DND-41 (cell line): ENCODE measurements at regions not wholly inside any gene's neighbourhood (a gene's known extent, or its start where the extent isn't known, plus 50 kb on each side); places are given as distances from the start of the nearest gene placed in this dataset.

Source experiments
- ATAC-seq: fragments of 200-7000 bp; cut with Tn5 transposase; 3 replicates; pipeline ENCODE4 v1.9.1; 2021; ENCODE audit warnings: low read depth; ENCODE audit not compliant: insufficient read depth
- DNase-seq: peaks from one replicate; pipeline ENCODE4 v3.0.0-alpha.2; 2020
- H2AFZ ChIP-seq: 2 replicates; pipeline ENCODE4 v1.6.0; 2012; ENCODE audit warnings: low read depth, low read length
- H3K27ac ChIP-seq: 2 replicates; pipeline ENCODE4 v1.5.1; 2012; ENCODE audit warnings: low read length, inconsistent platforms
- H3K27me3 ChIP-seq: fragments of 200-600 bp; sonication (generic); 2 replicates; pipeline ENCODE4 v1.6.0; 2012; ENCODE audit warnings: low read length, mild to moderate bottlenecking, inconsistent platforms; ENCODE audit not compliant: insufficient read depth, poor library complexity
- H3K36me3 ChIP-seq: 2 replicates; pipeline ENCODE4 v1.5.1; 2012; ENCODE audit warnings: low read length, inconsistent platforms; ENCODE audit not compliant: insufficient read depth
- H3K4me1 ChIP-seq: 2 replicates; pipeline ENCODE4 v1.5.1; 2012; ENCODE audit warnings: mild to moderate bottlenecking, low read length; ENCODE audit not compliant: insufficient read depth
- H3K4me2 ChIP-seq: 2 replicates; pipeline ENCODE4 v1.6.0; 2012; ENCODE audit warnings: mild to moderate bottlenecking, moderate library complexity, low read length, inconsistent platforms; ENCODE audit not compliant: insufficient read depth
- H3K4me3 ChIP-seq, 2 experiments: fragments of 200-600 bp in 1 of 2; shearing (Covaris generic) in 1 of 2; 2 replicates each; pipeline ENCODE4 v1.5.1; 2012 to 2016; ENCODE audit warnings: inconsistent platforms in 2 of 2, low read length in 2 of 2, mild to moderate bottlenecking in 2 of 2, low read depth in 1 of 2, moderate library complexity in 1 of 2
- H3K79me2 ChIP-seq: 2 replicates; pipeline ENCODE4 v1.6.0; 2012; ENCODE audit warnings: low read length, inconsistent platforms; ENCODE audit not compliant: insufficient read depth
- H3K9ac ChIP-seq: 2 replicates; pipeline ENCODE4 v1.6.0; 2012; ENCODE audit warnings: low read depth, mild to moderate bottlenecking, inconsistent platforms, low read length, moderate library complexity
- H3K9me3 ChIP-seq: 2 replicates; pipeline ENCODE4 v1.5.1; 2012; ENCODE audit warnings: low read length, moderate library complexity, mild to moderate bottlenecking, inconsistent platforms; ENCODE audit not compliant: insufficient read depth, severe bottlenecking
- H4K20me1 ChIP-seq: 2 replicates; pipeline ENCODE4 v1.6.0; 2012; ENCODE audit warnings: low read length; ENCODE audit not compliant: insufficient read depth
- CTCF ChIP-seq: IDR thresholded peaks from 2 replicates; pipeline ENCODE4 v1.5.1; 2012; ENCODE audit warnings: borderline replicate concordance, low read length, moderate library complexity, mild to moderate bottlenecking; ENCODE audit not compliant: poor library complexity, severe bottlenecking; ENCODE audit errors: extremely low read depth
- EZH2 ChIP-seq: IDR thresholded peaks from 3 replicates; pipeline ENCODE4 v1.6.1; 2012; ENCODE audit warnings: borderline replicate concordance, low read depth, mild to moderate bottlenecking, moderate library complexity, low read length, inconsistent platforms; ENCODE audit not compliant: severe bottlenecking

GRCh38 chr16:5850632-5851392 is 753.2 kb upstream of the EEF2KMT start:
- no peak for TF ChIP-seq EZH2
- no peak for TF ChIP-seq CTCF
- Histone ChIP-seq H3K27ac (no peak overlapping the region), H3K4me2 (no peak overlapping the region), H3K79me2 (no peaks in the 10 kb centered on the region), H2AFZ (no peak overlapping the region), H3K9ac (no peak overlapping the region), H3K4me3 (no peak overlapping the region), H3K36me3 (no peaks in the 10 kb centered on the region), H4K20me1 (no peaks in the 10 kb centered on the region), H3K27me3 (no peaks in the 10 kb centered on the region), H3K9me3 (no peaks in the 10 kb centered on the region), H3K4me1 (no peaks in the 10 kb centered on the region)
- ATAC-seq = no peak
- DNase-seq = no peak

GRCh38 chr16:5845046-5845445 is 747.5 kb upstream of the EEF2KMT start:
- H3K36me3 ChIP-seq = no peaks in the 10 kb centered on the region
- no peaks in the 10 kb centered on the region for H3K4me1 ChIP-seq

GRCh38 chr16:5841974-5842373 is 744.4 kb upstream of the EEF2KMT start:
- H3K4me2 ChIP-seq = no peak overlapping the region
- DNase-seq (no peak), ATAC-seq (no peak)
- H3K9me3 ChIP-seq = no peaks in the 10 kb centered on the region
- no peak overlapping the region for H3K27ac ChIP-seq
- no peaks in the 10 kb centered on the region for H3K27me3 ChIP-seq
- H4K20me1 ChIP-seq = no peaks in the 10 kb centered on the region
- no peaks in the 10 kb centered on the region for H3K36me3 ChIP-seq
- TF ChIP-seq CTCF (no peak), EZH2 (no peak)
- no peaks in the 10 kb centered on the region for H3K4me1 ChIP-seq
- H2AFZ ChIP-seq = no peak overlapping the region
- no peaks in the 10 kb centered on the region for H3K79me2 ChIP-seq
- H3K4me3 ChIP-seq = no peak overlapping the region
- H3K9ac ChIP-seq = no peak overlapping the region

More at GRCh38 chr16:5845046-5845445, 747.5 kb upstream of the EEF2KMT start:
- no peaks in the 10 kb centered on the region for H4K20me1 ChIP-seq
- H3K4me2 ChIP-seq = no peak overlapping the region
- no peaks in the 10 kb centered on the region for H3K9me3 ChIP-seq
- DNase-seq (no peak), ATAC-seq (no peak)
- no peaks in the 10 kb centered on the region for H3K27me3 ChIP-seq
- no peak for TF ChIP-seq EZH2
- no peak for TF ChIP-seq CTCF
- no peak overlapping the region for H3K4me3 ChIP-seq
- no peaks in the 10 kb centered on the region for H3K79me2 ChIP-seq
- H3K27ac ChIP-seq = no peak overlapping the region
- H3K9ac ChIP-seq = no peak overlapping the region
- H2AFZ ChIP-seq = no peak overlapping the region
